HEK293 (cell line): ENCODE measurements at regions not wholly inside any gene's neighbourhood (a gene's known extent, or its start where the extent isn't known, plus 50 kb on each side); places are given as distances from the start of the nearest gene placed in this dataset.

Experiments used
- CTCF ChIA-PET: fragments of 350-600 bp; formaldehyde crosslinking; extraction: SDS; loops from one replicate; lab custom pipeline; 2021; ENCODE audit warnings: antibody characterized with exemption; lab: Yijun Ruan, JAX
- POLR2A ChIA-PET: fragments of 300-600 bp; formaldehyde crosslinking; extraction: SDS; loops from one replicate; lab custom pipeline; 2020; ENCODE audit warnings: antibody characterized with exemption, inconsistent platforms; lab: Yijun Ruan, JAX
- H3K27ac ChIP-seq: fragments of 200-500 bp; sonication (Bioruptor generic); 2 replicates; pipeline ENCODE4 v1.5.1; 2014; ENCODE audit warnings: low read depth, low read length, control low read depth, inconsistent platforms; ENCODE audit errors: extremely low read depth
- H3K36me3 ChIP-seq, 2 experiments: fragments of 200-500 bp in 1 of 2; sonication (Bioruptor generic) in 1 of 2; 1 replicate in 1 of 2; 2 replicates in 1 of 2; pipeline ENCODE4 v1.5.1; 2014 to 2017; ENCODE audit warnings: inconsistent platforms in 2 of 2, low read length in 2 of 2; ENCODE audit not compliant: control insufficient read depth in 2 of 2, insufficient read depth in 1 of 2
- H3K4me1 ChIP-seq: fragments of 200-500 bp; sonication (Bioruptor generic); 2 replicates; pipeline ENCODE4 v1.5.1; 2014; ENCODE audit warnings: mild to moderate bottlenecking, low read length, inconsistent platforms; ENCODE audit not compliant: control insufficient read depth, insufficient read depth
- H3K4me3 ChIP-seq: 2 replicates; pipeline ENCODE4 v1.5.1; 2011; ENCODE audit warnings: low read depth, mild to moderate bottlenecking, control low read depth, low read length, moderate library complexity
- H3K9me3 ChIP-seq: fragments of 200-500 bp; sonication (Bioruptor generic); 2 replicates; pipeline ENCODE4 v1.5.1; 2014; ENCODE audit warnings: low read depth, low read length, inconsistent platforms; ENCODE audit not compliant: control insufficient read depth, insufficient read depth
- BCL11A ChIP-seq: fragments of 450-650 bp; formaldehyde crosslinking; IDR thresholded peaks from 2 replicates; pipeline ENCODE4 v1.5.1; 2016; ENCODE audit warnings: low read depth, missing biosample characterization, missing genetic modification characterization
- KLF1 ChIP-seq: fragments of 450-650 bp; formaldehyde crosslinking; IDR thresholded peaks from 2 replicates; pipeline ENCODE4 v1.5.1; 2016; ENCODE audit warnings: missing biosample characterization, missing genetic modification characterization
- REPIN1 ChIP-seq: fragments of 450-650 bp; formaldehyde crosslinking; IDR thresholded peaks from 2 replicates; pipeline ENCODE4 v1.5.1; 2017; ENCODE audit warnings: missing biosample characterization, missing genetic modification characterization, low read depth
- SCRT2 ChIP-seq: fragments of 450-650 bp; formaldehyde crosslinking; IDR thresholded peaks from 2 replicates; pipeline ENCODE4 v1.5.1; 2016; ENCODE audit warnings: missing biosample characterization, missing genetic modification characterization
- SP7 ChIP-seq: fragments of 450-650 bp; formaldehyde crosslinking; IDR thresholded peaks from 2 replicates; pipeline ENCODE4 v1.5.1; 2016; ENCODE audit warnings: missing biosample characterization, missing genetic modification characterization
- WT1 ChIP-seq: fragments of 450-650 bp; formaldehyde crosslinking; IDR thresholded peaks from 2 replicates; pipeline ENCODE4 v1.5.1; 2016; ENCODE audit warnings: missing biosample characterization, missing genetic modification characterization
- ZBTB48 ChIP-seq: fragments of 450-650 bp; formaldehyde crosslinking; IDR thresholded peaks from 2 replicates; pipeline ENCODE4 v1.5.1; 2016; ENCODE audit warnings: missing biosample characterization, missing genetic modification characterization
- ZNF174 ChIP-seq: fragments of 450-650 bp; formaldehyde crosslinking; IDR thresholded peaks from 2 replicates; pipeline ENCODE4 v1.5.0; 2017; ENCODE audit warnings: missing biosample characterization, mild to moderate bottlenecking, missing genetic modification characterization
- ZNF175 ChIP-seq: fragments of 450-650 bp; formaldehyde crosslinking; IDR thresholded peaks from 2 replicates; pipeline ENCODE4 v1.5.1; 2016; ENCODE audit warnings: missing biosample characterization, missing genetic modification characterization
- ZNF221 ChIP-seq: fragments of 450-650 bp; formaldehyde crosslinking; IDR thresholded peaks from 2 replicates; pipeline ENCODE4 v1.5.1; 2017; ENCODE audit warnings: missing biosample characterization, missing genetic modification characterization, borderline replicate concordance
- ZNF23 ChIP-seq: fragments of 450-650 bp; formaldehyde crosslinking; IDR thresholded peaks from 2 replicates; pipeline ENCODE4 v1.5.1; 2016; ENCODE audit warnings: missing biosample characterization, missing genetic modification characterization, borderline replicate concordance
- ZNF248 ChIP-seq: fragments of 450-650 bp; formaldehyde crosslinking; IDR thresholded peaks from 2 replicates; pipeline ENCODE4 v1.5.1; 2017; ENCODE audit warnings: missing biosample characterization, missing genetic modification characterization
- ZNF529 ChIP-seq: fragments of 450-650 bp; formaldehyde crosslinking; IDR thresholded peaks from 2 replicates; pipeline ENCODE4 v1.5.1; 2017; ENCODE audit warnings: missing genetic modification characterization, missing biosample characterization; ENCODE audit not compliant: insufficient replicate concordance
- ZNF560 ChIP-seq: fragments of 450-650 bp; formaldehyde crosslinking; IDR thresholded peaks from 2 replicates; pipeline ENCODE4 v1.5.1; 2017; ENCODE audit warnings: missing biosample characterization, missing genetic modification characterization, borderline replicate concordance
- ZNF600 ChIP-seq: fragments of 450-650 bp; formaldehyde crosslinking; IDR thresholded peaks from 2 replicates; pipeline ENCODE4 v1.5.1; 2016; ENCODE audit warnings: missing biosample characterization, missing genetic modification characterization
- ZNF623 ChIP-seq: fragments of 450-650 bp; formaldehyde crosslinking; IDR thresholded peaks from 2 replicates; pipeline ENCODE4 v1.5.1; 2016; ENCODE audit warnings: missing biosample characterization, missing genetic modification characterization
- ZNF660 ChIP-seq: fragments of 450-650 bp; IDR thresholded peaks from 2 replicates; pipeline ENCODE4 v1.5.1; 2018; ENCODE audit warnings: missing biosample characterization, mild to moderate bottlenecking, missing genetic modification characterization
- ZSCAN16 ChIP-seq: fragments of 450-650 bp; formaldehyde crosslinking; IDR thresholded peaks from 2 replicates; pipeline ENCODE4 v1.5.1; 2016; ENCODE audit warnings: missing biosample characterization, missing genetic modification characterization
- ZXDB ChIP-seq: fragments of 450-650 bp; formaldehyde crosslinking; IDR thresholded peaks from 2 replicates; pipeline ENCODE4 v1.5.1; 2016; ENCODE audit warnings: missing biosample characterization, missing genetic modification characterization
- TF ChIP-seq, protein P1 (sequence below): fragments of 450-650 bp; formaldehyde crosslinking; IDR thresholded peaks from 2 replicates; pipeline ENCODE4 v1.5.1; 2016; ENCODE audit warnings: missing biosample characterization, missing genetic modification characterization
- TF ChIP-seq, protein P2 (sequence below): fragments of 450-650 bp; formaldehyde crosslinking; IDR thresholded peaks from 2 replicates; pipeline ENCODE4 v1.5.1; 2017; ENCODE audit warnings: missing biosample characterization, missing genetic modification characterization

DNA sequence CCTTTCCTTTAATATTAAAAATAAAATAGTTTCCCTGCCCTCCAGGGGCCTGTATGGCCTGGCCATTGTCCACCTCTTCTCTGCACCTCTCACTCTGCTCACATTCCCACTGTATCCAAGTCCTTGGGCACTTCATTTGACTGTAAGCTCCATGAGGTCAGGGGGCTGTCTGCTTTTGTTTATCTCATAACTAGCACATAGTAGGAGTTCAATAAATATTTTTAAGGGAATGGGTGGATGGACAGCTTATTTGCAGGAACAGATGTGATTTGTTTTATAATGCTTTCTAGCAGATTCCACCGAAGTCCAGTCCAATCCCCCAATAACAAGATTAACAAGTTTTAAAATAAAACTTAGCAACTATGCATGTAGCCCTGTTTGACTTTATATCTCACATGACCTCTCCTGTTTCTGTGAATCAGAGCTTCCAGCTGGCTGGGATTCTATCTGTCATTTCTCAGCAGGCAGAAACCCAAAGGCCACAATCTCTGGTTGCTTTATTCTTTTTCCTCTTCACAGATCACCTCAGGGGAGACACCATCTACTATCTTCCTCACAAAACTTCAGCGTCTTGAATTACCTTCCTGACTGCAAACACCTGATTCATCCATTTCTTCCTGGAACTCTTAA lies 123.0 kb upstream of the NR2F2 start:
- Histone ChIP-seq H3K9me3 (no peaks in the 10 kb centered on the region), H3K27ac (no peak overlapping the region), H3K4me3 (no peak overlapping the region), H3K4me1 (no peaks in the 10 kb centered on the region), H3K36me3 (no peaks in the 10 kb centered on the region)
- POLR2A ChIA-PET, result no interaction called here
- CTCF ChIA-PET, result no interaction called here
- TF ChIP-seq ZNF660 (tag by site-specific recombination) (no peak), ZNF175 (tag by site-specific recombination) (no peak), REPIN1 (no peak), ZNF23 (tag by site-specific recombination) (no peak), WT1 (tag by site-specific recombination) (no peak), BCL11A (tag by site-specific recombination) (no peak), SCRT2 (tag by site-specific recombination) (no peak), SP7 (no peak), ZNF600 (tag by site-specific recombination) (no peak)
- TF ChIP-seq, protein P1, sequence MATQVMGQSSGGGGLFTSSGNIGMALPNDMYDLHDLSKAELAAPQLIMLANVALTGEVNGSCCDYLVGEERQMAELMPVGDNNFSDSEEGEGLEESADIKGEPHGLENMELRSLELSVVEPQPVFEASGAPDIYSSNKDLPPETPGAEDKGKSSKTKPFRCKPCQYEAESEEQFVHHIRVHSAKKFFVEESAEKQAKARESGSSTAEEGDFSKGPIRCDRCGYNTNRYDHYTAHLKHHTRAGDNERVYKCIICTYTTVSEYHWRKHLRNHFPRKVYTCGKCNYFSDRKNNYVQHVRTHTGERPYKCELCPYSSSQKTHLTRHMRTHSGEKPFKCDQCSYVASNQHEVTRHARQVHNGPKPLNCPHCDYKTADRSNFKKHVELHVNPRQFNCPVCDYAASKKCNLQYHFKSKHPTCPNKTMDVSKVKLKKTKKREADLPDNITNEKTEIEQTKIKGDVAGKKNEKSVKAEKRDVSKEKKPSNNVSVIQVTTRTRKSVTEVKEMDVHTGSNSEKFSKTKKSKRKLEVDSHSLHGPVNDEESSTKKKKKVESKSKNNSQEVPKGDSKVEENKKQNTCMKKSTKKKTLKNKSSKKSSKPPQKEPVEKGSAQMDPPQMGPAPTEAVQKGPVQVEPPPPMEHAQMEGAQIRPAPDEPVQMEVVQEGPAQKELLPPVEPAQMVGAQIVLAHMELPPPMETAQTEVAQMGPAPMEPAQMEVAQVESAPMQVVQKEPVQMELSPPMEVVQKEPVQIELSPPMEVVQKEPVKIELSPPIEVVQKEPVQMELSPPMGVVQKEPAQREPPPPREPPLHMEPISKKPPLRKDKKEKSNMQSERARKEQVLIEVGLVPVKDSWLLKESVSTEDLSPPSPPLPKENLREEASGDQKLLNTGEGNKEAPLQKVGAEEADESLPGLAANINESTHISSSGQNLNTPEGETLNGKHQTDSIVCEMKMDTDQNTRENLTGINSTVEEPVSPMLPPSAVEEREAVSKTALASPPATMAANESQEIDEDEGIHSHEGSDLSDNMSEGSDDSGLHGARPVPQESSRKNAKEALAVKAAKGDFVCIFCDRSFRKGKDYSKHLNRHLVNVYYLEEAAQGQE (tag by site-specific recombination), result no peak

DNA sequence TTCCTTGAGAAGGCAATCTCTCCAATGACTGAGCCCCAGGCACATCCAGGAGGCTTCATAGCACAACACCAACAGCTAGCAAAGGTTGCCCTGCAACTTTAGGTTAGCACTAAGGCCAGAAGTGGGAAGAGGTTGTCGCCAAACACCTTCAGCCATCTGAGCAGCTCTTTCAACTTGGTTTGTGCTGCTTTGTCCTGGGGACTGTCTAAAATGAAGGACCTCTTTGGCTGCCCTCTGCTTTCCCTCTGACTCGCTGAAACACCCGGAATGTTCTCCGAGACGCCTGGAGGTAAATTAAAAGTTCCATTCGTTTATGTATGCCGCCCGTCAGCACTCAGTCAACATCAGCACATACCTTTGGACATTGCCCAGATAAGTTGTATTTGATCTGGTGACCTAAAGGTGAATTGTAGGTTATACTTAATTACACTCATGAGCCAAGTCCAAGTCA lies 121.2 kb upstream of the NR2F2 start:
- ChIA-PET CTCF (no interaction called here), POLR2A (interaction anchor here (0.6 kb wide), 1 partner anchor 120 kb away, joined by 3 read pairs; no protein-coding TSS in a partner anchor)
- Histone ChIP-seq H3K9me3 (no peaks in the 10 kb centered on the region), H3K27ac (no peak overlapping the region), H3K4me3 (no peak overlapping the region), H3K36me3 (no peaks in the 10 kb centered on the region), H3K4me1 (no peaks in the 10 kb centered on the region)
- TF ChIP-seq KLF1 (tag by site-specific recombination), result no peak
- no peak for TF ChIP-seq ZBTB48 (tag by site-specific recombination)
- TF ChIP-seq ZNF623 (tag by site-specific recombination), result no peak
- TF ChIP-seq ZNF529 (tag by site-specific recombination), result no peak
- TF ChIP-seq ZNF23 (tag by site-specific recombination), result no peak
- no peak for TF ChIP-seq ZNF560
- TF ChIP-seq, protein P2, sequence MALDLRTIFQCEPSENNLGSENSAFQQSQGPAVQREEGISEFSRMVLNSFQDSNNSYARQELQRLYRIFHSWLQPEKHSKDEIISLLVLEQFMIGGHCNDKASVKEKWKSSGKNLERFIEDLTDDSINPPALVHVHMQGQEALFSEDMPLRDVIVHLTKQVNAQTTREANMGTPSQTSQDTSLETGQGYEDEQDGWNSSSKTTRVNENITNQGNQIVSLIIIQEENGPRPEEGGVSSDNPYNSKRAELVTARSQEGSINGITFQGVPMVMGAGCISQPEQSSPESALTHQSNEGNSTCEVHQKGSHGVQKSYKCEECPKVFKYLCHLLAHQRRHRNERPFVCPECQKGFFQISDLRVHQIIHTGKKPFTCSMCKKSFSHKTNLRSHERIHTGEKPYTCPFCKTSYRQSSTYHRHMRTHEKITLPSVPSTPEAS (tag by site-specific recombination), result no peak
- TF ChIP-seq ZXDB (tag by site-specific recombination), result no peak
- TF ChIP-seq ZSCAN16 (tag by site-specific recombination), result no peak
- TF ChIP-seq ZNF174, result no peak
- TF ChIP-seq ZNF221, result no peak
- TF ChIP-seq ZNF248 (tag by site-specific recombination), result no peak
